SK-N-SH (cell line): ENCODE measurements at regions not wholly inside any gene's neighbourhood (a gene's known extent, or its start where the extent isn't known, plus 50 kb on each side); places are given as distances from the start of the nearest gene placed in this dataset.

Source experiments
- CTCF ChIA-PET: fragments of 300-600, 350-600 bp; formaldehyde crosslinking; extraction: SDS; loops from one replicate; lab custom pipeline; 2021; lab: Yijun Ruan, JAX
- POLR2A ChIA-PET: fragments of 350-600 bp; sonication (Branson Sonifier 250); formaldehyde crosslinking; extraction: SDS; loops from one replicate; lab custom pipeline; 2020; ENCODE audit warnings: antibody characterized with exemption, inconsistent platforms; lab: Yijun Ruan, JAX
- DNase-seq: peaks from one replicate; pipeline ENCODE4 v3.0.0; 2012
- H2AFZ ChIP-seq: fragments of 200-600 bp; sonication (generic); 2 replicates; pipeline ENCODE4 v1.8.1; 2016; ENCODE audit warnings: antibody characterized with exemption, mild to moderate bottlenecking, low read depth
- H3F3A ChIP-seq: fragments of 200-600 bp; sonication (generic); replicated peaks from 2 replicates; pipeline ENCODE3; 2016; ENCODE audit warnings: antibody characterized with exemption, mild to moderate bottlenecking; ENCODE audit not compliant: insufficient read depth
- H3K27ac ChIP-seq, 2 experiments: fragments of 200-500 bp in 1 of 2; fragments of 200-600 bp in 1 of 2; sonication (Bioruptor generic) in 1 of 2; sonication (generic), shearing (Covaris generic) in 1 of 2; 2 replicates each; pipeline versions ENCODE4 v1.5.1 to v1.6.1; 2014 to 2016; ENCODE audit warnings: low read depth in 2 of 2, inconsistent platforms in 1 of 2, low read length in 1 of 2, mild to moderate bottlenecking in 1 of 2, mixed read lengths in 1 of 2
- H3K27me3 ChIP-seq: fragments of 200-600 bp; sonication (generic), shearing (Covaris generic); 2 replicates; pipeline ENCODE4 v1.6.1; 2016; ENCODE audit warnings: mixed run types; ENCODE audit not compliant: insufficient read depth
- H3K36me3 ChIP-seq, 2 experiments: fragments of 200-500 bp in 1 of 2; fragments of 200-600 bp in 1 of 2; sonication (Bioruptor generic) in 1 of 2; sonication (generic) in 1 of 2; replicated peaks in 1 of 2; 2 replicates each; pipeline versions ENCODE3 to v1.5.1; 2014 to 2016; ENCODE audit warnings: low read length in 1 of 2, mild to moderate bottlenecking in 1 of 2; ENCODE audit not compliant: insufficient read depth in 2 of 2, control insufficient read depth in 1 of 2
- H3K4me1 ChIP-seq, 2 experiments: fragments of 200-500 bp in 1 of 2; fragments of 200-600 bp in 1 of 2; sonication (Bioruptor generic) in 1 of 2; sonication (generic), shearing (Covaris generic) in 1 of 2; 2 replicates each; pipeline versions ENCODE4 v1.5.1 to v1.6.1; 2014 to 2016; ENCODE audit warnings: low read depth in 1 of 2, low read length in 1 of 2, mixed run types in 1 of 2; ENCODE audit not compliant: insufficient read depth in 2 of 2, control insufficient read depth in 1 of 2
- H3K4me2 ChIP-seq: fragments of 200-600 bp; sonication (generic), shearing (Covaris generic); 2 replicates; pipeline ENCODE4 v1.6.1; 2017; ENCODE audit warnings: mixed run types
- H3K4me3 ChIP-seq, 2 experiments: fragments of 200-500 bp in 1 of 2; fragments of 200-600 bp in 1 of 2; sonication (Bioruptor generic) in 1 of 2; sonication (generic), shearing (Covaris generic) in 1 of 2; 2 replicates each; pipeline versions ENCODE4 v1.5.1 to v1.8.1; 2014 to 2016; ENCODE audit warnings: low read depth in 2 of 2, inconsistent platforms in 1 of 2, low read length in 1 of 2, mild to moderate bottlenecking in 1 of 2, mixed read lengths in 1 of 2, moderate library complexity in 1 of 2
- H3K79me2 ChIP-seq: fragments of 200-600 bp; sonication (generic); 2 replicates; pipeline ENCODE4 v1.8.1; 2017; ENCODE audit warnings: mild to moderate bottlenecking; ENCODE audit not compliant: insufficient read depth
- H3K9ac ChIP-seq: fragments of 200-600 bp; sonication (generic); 2 replicates; pipeline ENCODE4 v1.6.1; 2017; ENCODE audit warnings: mixed run types
- H3K9me2 ChIP-seq: fragments of 200-600 bp; sonication (generic); 2 replicates; pipeline ENCODE4 v1.6.1; 2017; ENCODE audit warnings: mixed run types
- H3K9me3 ChIP-seq: fragments of 200-600 bp; sonication (generic); 2 replicates; pipeline ENCODE4 v1.6.1; 2017; ENCODE audit warnings: mixed run types, mild to moderate bottlenecking, moderate library complexity
- H4K20me1 ChIP-seq: fragments of 200-600 bp; sonication (generic); 2 replicates; pipeline ENCODE4 v1.6.1; 2017; ENCODE audit warnings: mild to moderate bottlenecking, mixed run types; ENCODE audit not compliant: insufficient read depth
- CHD2 ChIP-seq: fragments of 150-350 bp; IDR thresholded peaks from 2 replicates; pipeline ENCODE4 v1.6.1; 2018; ENCODE audit warnings: low read length; ENCODE audit not compliant: partially characterized antibody
- CTCF ChIP-seq: fragments of 200-600 bp; sonication (generic); IDR thresholded peaks from 2 replicates; pipeline ENCODE4 v1.6.1; 2017; ENCODE audit warnings: antibody characterized with exemption, mild to moderate bottlenecking, moderate library complexity
- EP300 ChIP-seq, 2 experiments: IDR thresholded peaks; 2 replicates each; pipeline versions ENCODE4 v1.4.0 to v1.6.1; 2012; ENCODE audit warnings: borderline replicate concordance in 1 of 2, low read depth in 1 of 2, low read length in 1 of 2
- EZH2phosphoT487 ChIP-seq: fragments of 200-600 bp; sonication (generic); IDR thresholded peaks from 2 replicates; pipeline ENCODE4 v1.6.1; 2017; ENCODE audit warnings: low read depth, mixed run types, mild to moderate bottlenecking, antibody characterized with exemption, moderate library complexity, borderline replicate concordance
- FOXJ3 ChIP-seq: sonication (generic); formaldehyde crosslinking; IDR thresholded peaks from 2 replicates; pipeline ENCODE4 v1.5.1; 2020; ENCODE audit warnings: mild to moderate bottlenecking, missing genetic modification reagents
- FOXM1 ChIP-seq: IDR thresholded peaks from 2 replicates; pipeline ENCODE4 v1.4.0; 2012; ENCODE audit warnings: low read depth, mild to moderate bottlenecking
- GABPA ChIP-seq: IDR thresholded peaks from 2 replicates; pipeline ENCODE4 v1.4.0; 2012; ENCODE audit warnings: low read depth, mild to moderate bottlenecking
- JUND ChIP-seq: IDR thresholded peaks from 2 replicates; pipeline ENCODE4 v1.4.0; 2012
- NFIC ChIP-seq: IDR thresholded peaks from 2 replicates; pipeline ENCODE4 v1.4.0; 2012; ENCODE audit warnings: borderline replicate concordance
- NRF1 ChIP-seq: IDR thresholded peaks from 2 replicates; pipeline ENCODE4 v1.6.1; 2012; ENCODE audit warnings: low read depth, mild to moderate bottlenecking, low read length
- RCOR1 ChIP-seq: fragments of 150-350 bp; IDR thresholded peaks from 2 replicates; pipeline ENCODE4 v1.6.1; 2017; ENCODE audit warnings: antibody characterized with exemption, low read length
- TCF12 ChIP-seq: IDR thresholded peaks from 2 replicates; pipeline ENCODE4 v1.4.0; 2012
- USF2 ChIP-seq: fragments of 150-350 bp; IDR thresholded peaks from 2 replicates; pipeline ENCODE4 v1.6.1; 2017; ENCODE audit warnings: antibody characterized with exemption, low read length, low read depth, borderline replicate concordance
- YY1 ChIP-seq: IDR thresholded peaks from 2 replicates; pipeline ENCODE4 v1.4.0; 2012; ENCODE audit warnings: low read depth, mild to moderate bottlenecking
- ZBTB33 ChIP-seq: IDR thresholded peaks from 2 replicates; pipeline ENCODE4 v1.4.0; 2012; ENCODE audit warnings: low read depth, borderline replicate concordance
- WGBS: methylation state at CpG from one replicate; pipeline ENCODE4 v1.1.6; 2017; ENCODE audit warnings: low lambda C conversion rate; 5-methylcytosine and 5-hydroxymethylcytosine counted together

- CTCF ChIA-PET, result no interaction called here
- TF ChIP-seq YY1 (no peak), FOXJ3 (CRISPR knock-in tag) (no peak), USF2 (no peak), CTCF (no peak)
- TF ChIP-seq, all 33 proteins: peak for 0
- DNase-seq, result no peak
- H3K9me3 ChIP-seq, result no peaks in the 10 kb centered on the region
- H3K27me3 ChIP-seq, result peaks cover 13% of the 10 kb centered on the region; the same call in 1 of the 2 replicates
- H3K4me2 ChIP-seq, result no peak overlapping the region
- H3F3A ChIP-seq, result no peaks in the 10 kb centered on the region
- H3K9me2 ChIP-seq, result no peaks in the 10 kb centered on the region
- H3K9ac ChIP-seq, result no peak overlapping the region
- H3K4me1 ChIP-seq, result no peaks in the 10 kb centered on the region
- 31% methylated on average over 2 of the region's 2 CpGs for WGBS
- H3K27ac ChIP-seq, result no peak overlapping the region
- no peaks in the 10 kb centered on the region for H3K79me2 ChIP-seq
- H3K36me3 ChIP-seq, result no peaks in the 10 kb centered on the region
- no peaks in the 10 kb centered on the region for H4K20me1 ChIP-seq
- POLR2A ChIA-PET, result no interaction called here
- H2AFZ ChIP-seq, result no peak overlapping the region
- H3K4me3 ChIP-seq, result no peak overlapping the region
Observed at GRCh38 chr7:22934023-22934422, 79.9 kb downstream of the HYCC1 start.

GRCh38 chr7:22932896-22933295, 81.0 kb downstream of the HYCC1 start:
- H3K36me3 ChIP-seq, result no peaks in the 10 kb centered on the region
- H3K79me2 ChIP-seq, result no peaks in the 10 kb centered on the region
- H3K9me3 ChIP-seq, result no peaks in the 10 kb centered on the region
- H3K9me2 ChIP-seq, result no peaks in the 10 kb centered on the region
- TF ChIP-seq NRF1, result no peak
- no peak for TF ChIP-seq RCOR1
- TF ChIP-seq TCF12, result no peak
- TF ChIP-seq ZBTB33, result no peak
- TF ChIP-seq EZH2phosphoT487, result no peak
- TF ChIP-seq GABPA, result no peak
- no peak for TF ChIP-seq NFIC
- TF ChIP-seq FOXM1, result no peak
- no peak for TF ChIP-seq CHD2
- TF ChIP-seq JUND, result no peak
- no peak for TF ChIP-seq EP300 (IDR thresholded peaks at IDR 0.05; ENCODE audit: borderline replicate concordance in 1 of 2, low read depth in 1 of 2, low read length in 1 of 2)
- H3K27me3 ChIP-seq, result peaks cover 13% of the 10 kb centered on the region; the same call in 1 of the 2 replicates
- no peak overlapping the region for H3K9ac ChIP-seq
- H3F3A ChIP-seq, result no peaks in the 10 kb centered on the region
- DNase-seq, result no peak
- H3K4me1 ChIP-seq, result no peaks in the 10 kb centered on the region
- no peak overlapping the region for H3K4me2 ChIP-seq
- H2AFZ ChIP-seq, result no peak overlapping the region
- H4K20me1 ChIP-seq, result no peaks in the 10 kb centered on the region
- ChIA-PET CTCF (no interaction called here), POLR2A (no interaction called here)
- H3K4me3 ChIP-seq, result no peak overlapping the region
- H3K27ac ChIP-seq, result no peak overlapping the region
